Ascending aorta (tissue), 2 donors: ENCODE measurements at regions not wholly inside any gene's neighbourhood (a gene's known extent, or its start where the extent isn't known, plus 50 kb on each side); places are given as distances from the start of the nearest gene placed in this dataset.

ENCODE experiments used
- DNase-seq, 2 donors: peaks; one replicate each; pipeline ENCODE4 v3.0.0-alpha.2; 2019; ENCODE audit warnings: low spot score in 2 of 2
- H3K27ac ChIP-seq, 2 donors: fragments of 200-600 bp; sonication (generic); one replicate each; pipeline ENCODE4 v1.5.1; 2016 to 2017; ENCODE audit warnings: mild to moderate bottlenecking in 1 of 2
- H3K27me3 ChIP-seq: fragments of 200-600 bp; sonication (generic); one replicate; pipeline ENCODE4 v1.5.1; 2017
- H3K36me3 ChIP-seq, 2 donors: fragments of 200-600 bp; sonication (generic); one replicate each; pipeline ENCODE4 v1.5.1; 2016
- H3K4me1 ChIP-seq, 2 donors: fragments of 200-600 bp; sonication (generic); one replicate each; pipeline ENCODE4 v1.5.1; 2016 to 2017; ENCODE audit warnings: mild to moderate bottlenecking in 1 of 2
- H3K4me3 ChIP-seq, 2 donors: fragments of 200-600 bp; sonication (generic); one replicate each; pipeline ENCODE4 v1.5.1; 2016 to 2017; ENCODE audit warnings: mild to moderate bottlenecking in 1 of 2
- H3K9me3 ChIP-seq, 2 donors: fragments of 200-600 bp; sonication (generic); one replicate each; pipeline ENCODE4 v1.5.1; 2016
- intact Hi-C: fragments of 100-400 bp; cut with DNase I; formaldehyde crosslinking; loops from one replicate; pipeline ENCODE4 v1.15.1; 2023
- TF ChIP-seq, protein P1 (sequence below), 3 experiments: fragments of 200-600 bp in 2 of 3; fragments of 450-650 bp in 1 of 3; sonication (generic) in 2 of 3; IDR thresholded peaks; one replicate each; pipeline ENCODE4 v1.5.1; 2016 to 2019; ENCODE audit warnings: antibody characterized with exemption in 3 of 3, mild to moderate bottlenecking in 1 of 3, moderate library complexity in 1 of 3

DNA sequence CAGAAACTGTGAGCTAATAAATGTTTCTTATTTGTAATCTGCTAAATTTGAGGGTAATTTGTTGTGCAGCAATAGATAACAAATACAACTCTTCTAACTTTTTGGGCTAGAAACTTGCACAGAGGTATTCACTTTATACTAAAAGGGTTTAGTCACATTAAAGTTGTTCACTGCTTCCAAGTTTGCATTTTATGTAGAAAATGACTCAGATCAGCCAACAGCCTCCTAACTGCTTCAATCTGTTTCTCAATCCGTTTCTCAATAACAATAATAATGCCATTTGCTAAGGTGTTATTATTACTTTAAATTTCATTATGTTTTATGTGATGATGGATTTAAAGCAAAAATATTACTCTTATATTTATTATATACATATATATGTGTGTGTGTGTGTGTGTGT is 213.9 kb downstream of the CENPW start:
- intact Hi-C loops = no loop called here
- no peak overlapping the region for H3K27ac ChIP-seq
- TF ChIP-seq, protein P1, sequence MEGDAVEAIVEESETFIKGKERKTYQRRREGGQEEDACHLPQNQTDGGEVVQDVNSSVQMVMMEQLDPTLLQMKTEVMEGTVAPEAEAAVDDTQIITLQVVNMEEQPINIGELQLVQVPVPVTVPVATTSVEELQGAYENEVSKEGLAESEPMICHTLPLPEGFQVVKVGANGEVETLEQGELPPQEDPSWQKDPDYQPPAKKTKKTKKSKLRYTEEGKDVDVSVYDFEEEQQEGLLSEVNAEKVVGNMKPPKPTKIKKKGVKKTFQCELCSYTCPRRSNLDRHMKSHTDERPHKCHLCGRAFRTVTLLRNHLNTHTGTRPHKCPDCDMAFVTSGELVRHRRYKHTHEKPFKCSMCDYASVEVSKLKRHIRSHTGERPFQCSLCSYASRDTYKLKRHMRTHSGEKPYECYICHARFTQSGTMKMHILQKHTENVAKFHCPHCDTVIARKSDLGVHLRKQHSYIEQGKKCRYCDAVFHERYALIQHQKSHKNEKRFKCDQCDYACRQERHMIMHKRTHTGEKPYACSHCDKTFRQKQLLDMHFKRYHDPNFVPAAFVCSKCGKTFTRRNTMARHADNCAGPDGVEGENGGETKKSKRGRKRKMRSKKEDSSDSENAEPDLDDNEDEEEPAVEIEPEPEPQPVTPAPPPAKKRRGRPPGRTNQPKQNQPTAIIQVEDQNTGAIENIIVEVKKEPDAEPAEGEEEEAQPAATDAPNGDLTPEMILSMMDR (IDR thresholded peaks at IDR 0.05) = no peak

DNA sequence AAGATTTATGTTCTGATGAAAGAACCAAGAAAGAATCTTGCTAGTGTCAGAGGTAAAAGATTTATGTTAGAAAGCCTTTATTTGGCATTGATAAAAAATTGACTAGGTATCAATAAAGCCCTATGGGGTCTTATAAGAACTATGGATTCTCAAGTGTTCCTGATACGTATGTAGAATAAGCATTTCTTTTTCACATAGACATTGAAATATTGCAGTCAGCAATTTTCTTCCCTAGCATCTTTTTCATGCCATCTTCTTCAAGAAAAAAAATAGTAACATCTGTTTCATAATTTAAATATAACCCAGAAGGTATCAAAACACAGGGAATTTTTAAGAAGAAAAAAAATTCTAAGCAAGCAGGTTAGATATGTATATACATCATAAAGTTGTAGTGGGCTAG is 230.6 kb downstream of the CENPW start:
- Histone ChIP-seq H3K4me3 (no peak overlapping the region), H3K36me3 (no peaks in the 10 kb centered on the region), H3K27me3 (no peaks in the 10 kb centered on the region), H3K4me1 (no peaks in the 10 kb centered on the region), H3K27ac (no peak overlapping the region), H3K9me3 (no peaks in the 10 kb centered on the region)
- intact Hi-C loops = no loop called here
- TF ChIP-seq, protein P1 (IDR thresholded peaks at IDR 0.05) = no peak
- no peak for DNase-seq

More for the DNA sequence above, 213.9 kb downstream of the CENPW start:
- Histone ChIP-seq H3K4me3 (no peak overlapping the region), H3K9me3 (peaks cover 0 to 2% of the 10 kb centered on the region in 2 donors), H3K4me1 (no peaks in the 10 kb centered on the region), H3K36me3 (no peaks in the 10 kb centered on the region), H3K27me3 (no peaks in the 10 kb centered on the region)
- DNase-seq = no peak

DNA sequence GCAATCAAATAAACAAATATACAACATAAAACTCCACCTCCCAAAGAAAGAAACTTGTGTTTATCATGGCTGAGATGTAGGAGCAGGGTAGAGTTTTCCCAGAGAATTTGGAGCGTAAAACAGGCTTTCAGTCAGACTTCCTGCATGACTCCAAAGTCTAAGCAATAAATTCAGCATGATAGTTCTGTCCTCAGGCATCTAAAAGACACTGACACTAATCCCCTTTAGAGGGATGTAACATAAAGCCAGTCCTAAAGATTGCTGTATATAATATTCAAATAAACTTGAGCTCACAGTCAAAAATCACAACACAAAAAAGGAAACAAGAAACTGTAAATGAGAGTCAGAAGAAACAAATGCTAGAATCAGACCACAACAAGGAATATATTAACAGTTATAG is 234.4 kb downstream of the CENPW start:
- no peaks in the 10 kb centered on the region for H3K4me1 ChIP-seq
- TF ChIP-seq, protein P1 (IDR thresholded peaks at IDR 0.05) = no peak
- no peak for DNase-seq
- no peak overlapping the region for H3K27ac ChIP-seq
- no peaks in the 10 kb centered on the region for H3K36me3 ChIP-seq
- intact Hi-C loops = no loop called here
- no peak overlapping the region for H3K4me3 ChIP-seq
- no peaks in the 10 kb centered on the region for H3K27me3 ChIP-seq
- no peaks in the 10 kb centered on the region for H3K9me3 ChIP-seq

DNA sequence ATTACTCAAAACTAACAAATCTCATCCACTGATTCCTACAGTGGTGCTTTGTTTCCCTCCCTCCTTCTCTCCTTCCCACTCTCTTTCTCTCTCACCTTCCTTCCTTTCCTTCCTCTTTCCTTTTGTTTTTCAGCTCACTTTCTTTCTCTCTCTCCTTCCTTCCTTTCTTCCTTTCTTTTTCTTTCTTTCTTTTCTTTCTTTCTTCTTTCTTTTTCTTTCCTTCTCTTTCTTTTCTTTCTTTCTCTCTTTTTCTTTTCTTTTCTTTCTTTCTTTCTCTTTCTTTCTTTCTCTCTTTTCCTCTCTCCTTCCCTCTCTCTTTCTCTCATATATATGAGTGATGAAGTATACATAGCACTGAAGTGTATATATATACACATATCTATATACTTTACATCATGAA is 241.4 kb downstream of the CENPW start:
- TF ChIP-seq, protein P1 (IDR thresholded peaks at IDR 0.05) = no peak
- no peak for DNase-seq
- no peaks in the 10 kb centered on the region for H3K9me3 ChIP-seq
- intact Hi-C loops = no loop called here
- no peaks in the 10 kb centered on the region for H3K4me1 ChIP-seq
- H3K36me3 ChIP-seq = no peaks in the 10 kb centered on the region
- H3K27ac ChIP-seq = no peak overlapping the region
- H3K27me3 ChIP-seq = no peaks in the 10 kb centered on the region
- no peak overlapping the region for H3K4me3 ChIP-seq

DNA sequence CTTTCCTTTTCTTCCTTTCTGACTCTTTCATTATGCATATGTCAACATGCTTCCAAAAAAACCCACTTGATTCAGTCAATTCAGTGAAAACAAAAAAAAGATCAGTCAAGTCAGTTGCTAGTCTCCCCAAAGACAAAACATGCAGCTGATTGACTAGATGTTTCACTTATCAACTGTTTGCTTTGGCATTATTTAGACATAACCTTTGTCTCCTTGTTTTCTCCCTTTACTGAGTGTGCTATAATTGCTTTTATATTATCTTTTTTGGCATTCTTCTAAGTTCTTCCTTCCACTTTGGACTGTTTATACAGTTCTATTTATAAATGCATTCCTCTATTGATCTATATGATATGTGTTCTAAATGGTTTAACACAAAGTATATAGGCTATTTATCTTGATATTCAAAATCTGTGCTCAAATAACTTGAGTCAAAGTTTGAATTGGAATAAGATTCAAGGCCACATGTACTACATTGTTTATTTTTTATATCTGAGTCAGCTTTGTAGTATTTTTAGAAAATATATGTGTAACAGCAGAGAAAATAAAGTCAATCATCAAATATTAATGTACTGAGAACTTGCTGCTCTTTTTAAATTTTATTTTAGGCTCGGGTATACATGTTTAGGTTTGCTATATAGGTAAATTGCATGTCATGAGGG is 260.5 kb downstream of the CENPW start:
- no peak for DNase-seq
- Histone ChIP-seq H3K4me3 (no peak overlapping the region), H3K27ac (no peak overlapping the region), H3K9me3 (no peaks in the 10 kb centered on the region), H3K36me3 (no peaks in the 10 kb centered on the region), H3K4me1 (no peaks in the 10 kb centered on the region), H3K27me3 (no peaks in the 10 kb centered on the region)
- intact Hi-C loops = no loop called here
- TF ChIP-seq, protein P1 (IDR thresholded peaks at IDR 0.05) = no peak

DNA sequence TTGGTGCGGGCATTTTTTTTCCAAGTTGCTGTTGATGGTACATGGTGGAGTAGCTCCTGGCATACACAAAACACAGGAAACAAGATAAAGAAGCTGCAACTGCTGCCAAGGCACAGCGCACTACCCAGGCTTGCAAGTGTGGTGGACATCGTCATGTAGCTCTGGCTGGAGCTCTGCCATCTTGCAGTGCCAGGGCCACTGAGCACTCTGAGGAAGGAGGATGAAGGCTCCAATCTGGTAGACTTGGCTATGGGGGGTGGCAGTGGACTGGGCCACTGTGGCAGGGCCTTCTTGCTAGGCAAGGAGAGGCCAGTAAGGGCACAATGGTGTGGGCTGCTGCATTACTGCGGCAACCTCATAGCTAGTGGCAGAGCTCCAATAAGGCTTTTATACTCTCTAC is 263.5 kb downstream of the CENPW start:
- Histone ChIP-seq H3K4me3 (no peak overlapping the region), H3K27me3 (no peaks in the 10 kb centered on the region), H3K4me1 (no peaks in the 10 kb centered on the region), H3K9me3 (no peaks in the 10 kb centered on the region), H3K27ac (no peak overlapping the region), H3K36me3 (no peaks in the 10 kb centered on the region)
- TF ChIP-seq, protein P1 (IDR thresholded peaks at IDR 0.05) = no peak
- intact Hi-C loops = no loop called here
- no peak for DNase-seq
